ENCODE measurements at regions not wholly inside any gene's neighbourhood (a gene's known extent, or its start where the extent isn't known, plus 50 kb on each side); places are given as distances from the start of the nearest gene placed in this dataset.

- TF ChIP-seq, protein P1, sequence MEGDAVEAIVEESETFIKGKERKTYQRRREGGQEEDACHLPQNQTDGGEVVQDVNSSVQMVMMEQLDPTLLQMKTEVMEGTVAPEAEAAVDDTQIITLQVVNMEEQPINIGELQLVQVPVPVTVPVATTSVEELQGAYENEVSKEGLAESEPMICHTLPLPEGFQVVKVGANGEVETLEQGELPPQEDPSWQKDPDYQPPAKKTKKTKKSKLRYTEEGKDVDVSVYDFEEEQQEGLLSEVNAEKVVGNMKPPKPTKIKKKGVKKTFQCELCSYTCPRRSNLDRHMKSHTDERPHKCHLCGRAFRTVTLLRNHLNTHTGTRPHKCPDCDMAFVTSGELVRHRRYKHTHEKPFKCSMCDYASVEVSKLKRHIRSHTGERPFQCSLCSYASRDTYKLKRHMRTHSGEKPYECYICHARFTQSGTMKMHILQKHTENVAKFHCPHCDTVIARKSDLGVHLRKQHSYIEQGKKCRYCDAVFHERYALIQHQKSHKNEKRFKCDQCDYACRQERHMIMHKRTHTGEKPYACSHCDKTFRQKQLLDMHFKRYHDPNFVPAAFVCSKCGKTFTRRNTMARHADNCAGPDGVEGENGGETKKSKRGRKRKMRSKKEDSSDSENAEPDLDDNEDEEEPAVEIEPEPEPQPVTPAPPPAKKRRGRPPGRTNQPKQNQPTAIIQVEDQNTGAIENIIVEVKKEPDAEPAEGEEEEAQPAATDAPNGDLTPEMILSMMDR (IDR thresholded peaks at IDR 0.05), result no peak
- no peak for TF ChIP-seq POLR2A (IDR thresholded peaks at IDR 0.05)
- TF ChIP-seq POLR2AphosphoS5 (IDR thresholded peaks at IDR 0.05), result no peak
Observed at GRCh38 chr5:14041528-14042192, 97.2 kb upstream of the DNAH5 start.

Data from breast epithelium (tissue), 3 donors.